ENCODE measurements at regions not wholly inside any gene's neighbourhood (a gene's known extent, or its start where the extent isn't known, plus 50 kb on each side); places are given as distances from the start of the nearest gene placed in this dataset.

DNA sequence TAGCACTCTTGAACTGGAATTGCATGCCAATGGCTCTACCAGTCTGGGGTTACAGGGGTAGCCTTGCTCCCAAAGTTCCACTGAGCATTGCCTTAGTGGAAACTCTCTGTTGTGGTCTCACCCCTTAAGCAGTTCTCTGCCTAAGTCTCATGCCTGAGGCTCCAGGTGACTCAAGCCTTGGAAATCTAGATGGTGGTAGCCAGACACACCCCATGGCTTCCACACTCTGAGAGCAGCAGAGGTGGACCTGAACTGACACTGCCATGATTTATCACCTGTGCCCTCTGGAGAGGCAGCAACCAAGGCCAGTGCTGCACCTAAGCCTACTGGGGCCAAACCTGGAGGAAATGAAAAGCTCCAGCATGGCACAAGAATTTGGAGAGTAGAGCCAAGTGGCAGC, 285.7 kb upstream of the PKN2 start:
- no peak for TF ChIP-seq EZH2 (IDR thresholded peaks at IDR 0.05; ENCODE audit: low read length, missing control alignments)
- TF ChIP-seq CTCF (conservative IDR thresholded peaks at IDR 0.05 in 1 of 2, IDR thresholded peaks at IDR 0.05 in 1 of 2; ENCODE audit: low read depth in 1 of 2, low read length in 2 of 2): no peak

All from fibroblast of lung (primary cell).